K562 (cell line): ENCODE measurements at regions not wholly inside any gene's neighbourhood (a gene's known extent, or its start where the extent isn't known, plus 50 kb on each side); places are given as distances from the start of the nearest gene placed in this dataset.

Source experiments
- ATAC-seq: fragments of 200-7000 bp; cut with Tn5 transposase; 3 replicates; pipeline ENCODE4 v1.9.1; 2020; ENCODE audit warnings: moderate library complexity
- BruUV-seq: library from RNA; stranded (reverse); fragments of 400-500 nt; replicated peaks from 2 replicates; lab custom pipeline; 2021; lab: Mats Ljungman, UMichigan
- CTCF ChIA-PET: fragments of 300-600 bp; formaldehyde crosslinking; extraction: SDS; loops from one replicate; lab custom pipeline; 2021; ENCODE audit warnings: low intra/inter-chr PET ratio; lab: Yijun Ruan, JAX
- POLR2A ChIA-PET: fragments of 300-600, 350-650 bp; sonication (Branson Sonifier 250); formaldehyde crosslinking; extraction: SDS; loops from one replicate; lab custom pipeline; 2021; ENCODE audit warnings: antibody characterized with exemption, inconsistent platforms; lab: Yijun Ruan, JAX
- DNase-seq, 4 experiments: peaks; one replicate each; pipeline versions ENCODE4 v3.0.0 to v3.0.0-alpha.2; 2011 to 2018; ENCODE audit warnings: low spot score in 3 of 4, mixed read lengths in 3 of 4; ENCODE audit errors: extremely low read depth in 1 of 4
- FAIRE-seq: peaks from 2 replicates; lab custom pipeline; 2011; peaks lifted over from hg19 to GRCh38; lab: Jason Lieb, UNC
- H2AFZ ChIP-seq: 2 replicates; pipeline ENCODE4 v1.6.0; 2011; ENCODE audit warnings: low read depth, low read length, control low read depth, inconsistent platforms
- H3K27ac ChIP-seq: fragments of 200-600 bp; 3 replicates; pipeline ENCODE4 v1.8.0; 2011; ENCODE audit warnings: low read depth, mild to moderate bottlenecking, control low read depth, inconsistent platforms, low read length, moderate library complexity, mixed read lengths; ENCODE audit errors: extremely low read depth
- H3K27me3 ChIP-seq, 2 experiments: fragments of 300-600 bp in 1 of 2; 2 replicates in 1 of 2; 3 replicates in 1 of 2; pipeline versions ENCODE4 v1.6.0 to v1.8.0; 2011; ENCODE audit warnings: inconsistent platforms in 2 of 2, low read length in 2 of 2, mild to moderate bottlenecking in 1 of 2, mixed read lengths in 1 of 2, moderate library complexity in 1 of 2; ENCODE audit not compliant: control insufficient read depth in 2 of 2, insufficient read depth in 2 of 2
- H3K36me3 ChIP-seq: fragments of 300-600 bp; 3 replicates; pipeline ENCODE4 v1.8.0; 2011; ENCODE audit warnings: mild to moderate bottlenecking, low read length, inconsistent platforms; ENCODE audit not compliant: control insufficient read depth, insufficient read depth
- H3K4me1 ChIP-seq, 2 experiments: fragments of 200-600 bp in 1 of 2; replicated peaks in 1 of 2; 2 replicates in 1 of 2; 3 replicates in 1 of 2; pipeline versions ENCODE4 v1.5.1 to v1.8.0; 2011; ENCODE audit warnings: inconsistent platforms in 2 of 2, low read length in 2 of 2, mild to moderate bottlenecking in 1 of 2, mixed read lengths in 1 of 2, moderate library complexity in 1 of 2; ENCODE audit not compliant: control insufficient read depth in 2 of 2, insufficient read depth in 2 of 2
- H3K4me2 ChIP-seq: 2 replicates; pipeline ENCODE4 v1.6.1; 2011; ENCODE audit warnings: low read length, control low read depth, inconsistent platforms, mixed read lengths; ENCODE audit not compliant: insufficient read depth
- H3K4me3 ChIP-seq: fragments of 200-600 bp; sonication (generic), shearing (Covaris generic); 2 replicates; pipeline ENCODE4 v1.5.1; 2016; ENCODE audit warnings: control low read depth, inconsistent platforms
- H3K79me2 ChIP-seq: fragments of 200-600 bp; 3 replicates; pipeline ENCODE4 v1.8.0; 2011; ENCODE audit warnings: low read length, inconsistent platforms; ENCODE audit not compliant: control insufficient read depth, insufficient read depth
- H3K9ac ChIP-seq, 2 experiments: 2 replicates each; pipeline versions ENCODE4 v1.6.0 to v1.6.1; 2011; ENCODE audit warnings: low read depth in 2 of 2, low read length in 2 of 2, control low read depth in 1 of 2, inconsistent platforms in 1 of 2, mild to moderate bottlenecking in 1 of 2, mixed read lengths in 1 of 2; ENCODE audit not compliant: insufficient read depth in 1 of 2
- H3K9me1 ChIP-seq: one replicate; pipeline ENCODE4 v1.6.0; 2011; ENCODE audit warnings: inconsistent platforms, mild to moderate bottlenecking, low read length, moderate library complexity; ENCODE audit not compliant: control insufficient read depth, insufficient read depth
- H3K9me3 ChIP-seq: replicated peaks from 2 replicates; pipeline ENCODE4 v1.5.1; 2011; ENCODE audit warnings: low read depth, low read length, inconsistent platforms; ENCODE audit not compliant: control insufficient read depth, insufficient read depth
- H4K20me1 ChIP-seq: replicated peaks from 2 replicates; pipeline ENCODE4 v1.6.1; 2011; ENCODE audit warnings: low read length, inconsistent platforms, mixed read lengths; ENCODE audit not compliant: control insufficient read depth, insufficient read depth
- ATF1 ChIP-seq, 2 experiments: fragments of 450-650 bp in 1 of 2; IDR thresholded peaks; 2 replicates each; pipeline ENCODE4 v1.6.1; 2016; ENCODE audit warnings: missing compliant biosample characterization in 1 of 2, missing genetic modification characterization in 1 of 2
- CREM ChIP-seq: IDR thresholded peaks from 2 replicates; pipeline ENCODE4 v1.6.1; 2014; ENCODE audit warnings: antibody characterized with exemption, low read depth
- TBP ChIP-seq: optimal IDR thresholded peaks from 2 replicates; pipeline ENCODE3; 2011; ENCODE audit warnings: low read depth, low read length, improper control_type of control experiment
- ZFPM2 ChIP-seq: fragments of 250-450 bp; sonication (Bioruptor Pico); IDR thresholded peaks from 2 replicates; pipeline ENCODE4 v1.5.1; 2022; ENCODE audit warnings: mild to moderate bottlenecking
- ZNF134 ChIP-seq: fragments of 250-450 bp; sonication (Bioruptor Pico); conservative IDR thresholded peaks from 2 replicates; pipeline ENCODE4 v1.4.0; 2020
- ZNF589 ChIP-seq: fragments of 200-800 bp; sonication (Bioruptor generic); IDR thresholded peaks from 2 replicates; pipeline ENCODE4 v1.6.1; 2016; ENCODE audit warnings: low read depth, missing genetic modification characterization, missing compliant biosample characterization
- ZNF75A ChIP-seq: fragments of 450-650 bp; formaldehyde crosslinking; IDR thresholded peaks from 2 replicates; pipeline ENCODE4 v1.4.0; 2020; ENCODE audit warnings: mild to moderate bottlenecking
- WGBS: fragments of 100-300 bp; shearing (Covaris generic); methylation state at CpG from one replicate; pipeline ENCODE4 v1.1.6; 2016; ENCODE audit warnings: low coverage, mixed read lengths; ENCODE audit not compliant: insufficient coverage; ENCODE audit errors: missing lambda C conversion rate; 5-methylcytosine and 5-hydroxymethylcytosine counted together
- in situ Hi-C: fragments of 300-500 bp; cut with MboI; formaldehyde crosslinking; loops from 4 replicates; pipeline ENCODE4 v1.15.0; 2018; ENCODE audit warnings: inconsistent platforms, mixed read lengths
- intact Hi-C: fragments of 100-400 bp; cut with micrococcal nuclease; formaldehyde crosslinking; loops from 2 replicates; pipeline ENCODE4 v1.14.2; 2022
- TF ChIP-seq, protein P1 (sequence below): sonication (generic); formaldehyde crosslinking; IDR thresholded peaks from 2 replicates; pipeline ENCODE4 v1.8.0; 2022; ENCODE audit warnings: mild to moderate bottlenecking, missing genetic modification reagents

DNA sequence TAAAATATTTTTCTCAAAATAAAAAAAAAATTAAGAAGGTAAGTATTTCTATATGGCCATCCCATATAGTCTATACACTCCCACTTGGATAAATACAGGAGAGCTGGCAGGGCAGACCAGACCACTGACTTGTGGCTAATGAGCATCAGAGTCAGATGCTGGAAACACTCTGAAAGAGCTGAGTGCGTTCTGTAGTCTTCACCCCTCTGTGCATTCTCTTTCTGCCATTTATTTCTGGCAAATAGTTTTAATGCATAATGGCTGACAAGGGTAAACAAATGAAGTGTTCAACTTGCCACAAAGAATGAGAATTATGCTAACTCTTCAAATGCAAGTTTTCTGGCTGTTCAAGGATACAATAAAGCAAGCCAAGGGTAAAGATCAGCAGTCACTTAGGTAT, 191.7 kb downstream of the TTLL7 start:
- BruUV-seq, result no TSS peak
- POLR2A ChIA-PET, result no interaction called here
- H3K36me3 ChIP-seq, result no peaks in the 10 kb centered on the region
- H4K20me1 ChIP-seq, result no peaks in the 10 kb centered on the region
- CTCF ChIA-PET, result no interaction called here
- no peak overlapping the region for H3K4me2 ChIP-seq
- no peaks in the 10 kb centered on the region for H3K27me3 ChIP-seq
- no peaks in the 10 kb centered on the region for H3K9me3 ChIP-seq
- no peaks in the 10 kb centered on the region for H3K9me1 ChIP-seq
- no peak overlapping the region for H3K27ac ChIP-seq
- FAIRE-seq (no peak), ATAC-seq (no peak), DNase-seq (no peak)
- H2AFZ ChIP-seq, result no peak overlapping the region
- 0% methylated on average over 1 of the region's 1 CpG for WGBS
- H3K4me3 ChIP-seq, result no peak overlapping the region
- no peak for TF ChIP-seq ZNF589 (CRISPR knock-in tag)
- TF ChIP-seq ZNF75A (CRISPR knock-in tag), result no peak
- TF ChIP-seq ATF1 (CRISPR knock-in tag; IDR thresholded peaks at IDR 0.05), result no peak
- no peak for TF ChIP-seq ATF1 (tag; IDR thresholded peaks at IDR 0.05)
- TF ChIP-seq ZNF134 (CRISPR knock-in tag), result no peak
- TF ChIP-seq, protein P1, sequence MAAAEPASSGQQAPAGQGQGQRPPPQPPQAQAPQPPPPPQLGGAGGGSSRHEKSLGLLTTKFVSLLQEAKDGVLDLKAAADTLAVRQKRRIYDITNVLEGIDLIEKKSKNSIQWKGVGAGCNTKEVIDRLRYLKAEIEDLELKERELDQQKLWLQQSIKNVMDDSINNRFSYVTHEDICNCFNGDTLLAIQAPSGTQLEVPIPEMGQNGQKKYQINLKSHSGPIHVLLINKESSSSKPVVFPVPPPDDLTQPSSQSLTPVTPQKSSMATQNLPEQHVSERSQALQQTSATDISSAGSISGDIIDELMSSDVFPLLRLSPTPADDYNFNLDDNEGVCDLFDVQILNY, result no peak
- no peak for TF ChIP-seq CREM
- TF ChIP-seq TBP, result no peak
- TF ChIP-seq ZFPM2 (CRISPR knock-in tag), result no peak
- no peak overlapping the region for H3K9ac ChIP-seq
- intact Hi-C loops, result no loop called here
- no peaks in the 10 kb centered on the region for H3K79me2 ChIP-seq
- H3K4me1 ChIP-seq, result no peaks in the 10 kb centered on the region
- in situ Hi-C loops, result no loop called here
